ENCODE measurements at regions not wholly inside any gene's neighbourhood (a gene's known extent, or its start where the extent isn't known, plus 50 kb on each side); places are given as distances from the start of the nearest gene placed in this dataset.

DNA sequence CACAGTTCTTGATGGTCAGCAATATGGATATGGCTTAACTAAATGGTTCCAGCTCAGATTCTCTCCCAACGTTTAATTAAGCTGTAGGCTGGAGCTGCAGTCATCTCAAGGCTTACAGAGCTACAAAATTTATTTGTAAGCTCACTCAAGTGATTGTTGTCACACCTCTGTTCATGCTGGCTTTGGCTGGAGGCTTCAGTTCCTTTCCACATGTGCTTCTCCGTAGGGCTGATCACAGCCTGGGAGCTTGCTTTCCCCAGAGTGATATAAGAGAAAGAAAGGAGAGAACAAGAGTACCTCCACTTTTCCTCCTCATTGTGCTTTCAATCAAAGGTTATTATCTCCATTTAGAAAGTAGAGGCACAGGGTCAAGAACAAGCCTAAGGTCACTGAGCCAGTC, 182.7 kb upstream of the KCNN2 start:
- TF ChIP-seq, protein P1, sequence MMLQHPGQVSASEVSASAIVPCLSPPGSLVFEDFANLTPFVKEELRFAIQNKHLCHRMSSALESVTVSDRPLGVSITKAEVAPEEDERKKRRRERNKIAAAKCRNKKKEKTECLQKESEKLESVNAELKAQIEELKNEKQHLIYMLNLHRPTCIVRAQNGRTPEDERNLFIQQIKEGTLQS (IDR thresholded peaks at IDR 0.05) = no peak
- TF ChIP-seq RAD21 (IDR thresholded peaks at IDR 0.05; ENCODE audit: low read depth) (no peak), CEBPB (IDR thresholded peaks at IDR 0.05; ENCODE audit: low read depth) (no peak), EZH2 (IDR thresholded peaks at IDR 0.05) (no peak), SP1 (IDR thresholded peaks at IDR 0.05; ENCODE audit: low read depth) (no peak), SIN3A (IDR thresholded peaks at IDR 0.05; ENCODE audit: low read depth) (no peak), POLR2AphosphoS5 (IDR thresholded peaks at IDR 0.05; ENCODE audit: low read depth, low read length) (no peak), YY1 (IDR thresholded peaks at IDR 0.05; ENCODE audit: extremely low read depth, insufficient replicate concordance, low read depth, low read length) (no peak), EZH2phosphoT487 (IDR thresholded peaks at IDR 0.05; ENCODE audit: borderline replicate concordance) (no peak), POLR2A (IDR thresholded peaks at IDR 0.05; ENCODE audit: borderline replicate concordance, extremely low read depth, insufficient read depth, insufficient read length) (no peak), ZNF274 (IDR thresholded peaks at IDR 0.05; ENCODE audit: low read depth, low read length) (no peak)
- TF ChIP-seq, protein P2, sequence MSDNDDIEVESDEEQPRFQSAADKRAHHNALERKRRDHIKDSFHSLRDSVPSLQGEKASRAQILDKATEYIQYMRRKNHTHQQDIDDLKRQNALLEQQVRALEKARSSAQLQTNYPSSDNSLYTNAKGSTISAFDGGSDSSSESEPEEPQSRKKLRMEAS (IDR thresholded peaks at IDR 0.05) = no peak
- TF ChIP-seq, protein P3, sequence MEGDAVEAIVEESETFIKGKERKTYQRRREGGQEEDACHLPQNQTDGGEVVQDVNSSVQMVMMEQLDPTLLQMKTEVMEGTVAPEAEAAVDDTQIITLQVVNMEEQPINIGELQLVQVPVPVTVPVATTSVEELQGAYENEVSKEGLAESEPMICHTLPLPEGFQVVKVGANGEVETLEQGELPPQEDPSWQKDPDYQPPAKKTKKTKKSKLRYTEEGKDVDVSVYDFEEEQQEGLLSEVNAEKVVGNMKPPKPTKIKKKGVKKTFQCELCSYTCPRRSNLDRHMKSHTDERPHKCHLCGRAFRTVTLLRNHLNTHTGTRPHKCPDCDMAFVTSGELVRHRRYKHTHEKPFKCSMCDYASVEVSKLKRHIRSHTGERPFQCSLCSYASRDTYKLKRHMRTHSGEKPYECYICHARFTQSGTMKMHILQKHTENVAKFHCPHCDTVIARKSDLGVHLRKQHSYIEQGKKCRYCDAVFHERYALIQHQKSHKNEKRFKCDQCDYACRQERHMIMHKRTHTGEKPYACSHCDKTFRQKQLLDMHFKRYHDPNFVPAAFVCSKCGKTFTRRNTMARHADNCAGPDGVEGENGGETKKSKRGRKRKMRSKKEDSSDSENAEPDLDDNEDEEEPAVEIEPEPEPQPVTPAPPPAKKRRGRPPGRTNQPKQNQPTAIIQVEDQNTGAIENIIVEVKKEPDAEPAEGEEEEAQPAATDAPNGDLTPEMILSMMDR (IDR thresholded peaks at IDR 0.05 in 2 of 3, conservative IDR thresholded peaks at IDR 0.05 in 1 of 3; ENCODE audit: borderline replicate concordance in 1 of 3, insufficient read depth in 1 of 3, low read depth in 2 of 3, low read length in 2 of 3) = no peak
- TF ChIP-seq, protein P4, sequence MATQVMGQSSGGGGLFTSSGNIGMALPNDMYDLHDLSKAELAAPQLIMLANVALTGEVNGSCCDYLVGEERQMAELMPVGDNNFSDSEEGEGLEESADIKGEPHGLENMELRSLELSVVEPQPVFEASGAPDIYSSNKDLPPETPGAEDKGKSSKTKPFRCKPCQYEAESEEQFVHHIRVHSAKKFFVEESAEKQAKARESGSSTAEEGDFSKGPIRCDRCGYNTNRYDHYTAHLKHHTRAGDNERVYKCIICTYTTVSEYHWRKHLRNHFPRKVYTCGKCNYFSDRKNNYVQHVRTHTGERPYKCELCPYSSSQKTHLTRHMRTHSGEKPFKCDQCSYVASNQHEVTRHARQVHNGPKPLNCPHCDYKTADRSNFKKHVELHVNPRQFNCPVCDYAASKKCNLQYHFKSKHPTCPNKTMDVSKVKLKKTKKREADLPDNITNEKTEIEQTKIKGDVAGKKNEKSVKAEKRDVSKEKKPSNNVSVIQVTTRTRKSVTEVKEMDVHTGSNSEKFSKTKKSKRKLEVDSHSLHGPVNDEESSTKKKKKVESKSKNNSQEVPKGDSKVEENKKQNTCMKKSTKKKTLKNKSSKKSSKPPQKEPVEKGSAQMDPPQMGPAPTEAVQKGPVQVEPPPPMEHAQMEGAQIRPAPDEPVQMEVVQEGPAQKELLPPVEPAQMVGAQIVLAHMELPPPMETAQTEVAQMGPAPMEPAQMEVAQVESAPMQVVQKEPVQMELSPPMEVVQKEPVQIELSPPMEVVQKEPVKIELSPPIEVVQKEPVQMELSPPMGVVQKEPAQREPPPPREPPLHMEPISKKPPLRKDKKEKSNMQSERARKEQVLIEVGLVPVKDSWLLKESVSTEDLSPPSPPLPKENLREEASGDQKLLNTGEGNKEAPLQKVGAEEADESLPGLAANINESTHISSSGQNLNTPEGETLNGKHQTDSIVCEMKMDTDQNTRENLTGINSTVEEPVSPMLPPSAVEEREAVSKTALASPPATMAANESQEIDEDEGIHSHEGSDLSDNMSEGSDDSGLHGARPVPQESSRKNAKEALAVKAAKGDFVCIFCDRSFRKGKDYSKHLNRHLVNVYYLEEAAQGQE (IDR thresholded peaks at IDR 0.05; ENCODE audit: low read depth) = no peak
